ENCODE measurements at regions not wholly inside any gene's neighbourhood (a gene's known extent, or its start where the extent isn't known, plus 50 kb on each side); places are given as distances from the start of the nearest gene placed in this dataset.

- H3K79me2 ChIP-seq (ENCODE audit: low read length): no peaks in the 10 kb centered on the region
Measured at GRCh38 chr6:138607478-138608433, 108.5 kb upstream of the NHSL1 start.

GRCh38 chr6:138608896-138609295, 109.6 kb upstream of the NHSL1 start:
- H3K9me3 ChIP-seq (ENCODE audit: low read length): no peaks in the 10 kb centered on the region
- H4K20me1 ChIP-seq (ENCODE audit: insufficient read depth, low read depth, low read length): no peaks in the 10 kb centered on the region
- no peak overlapping the region for H3K27ac ChIP-seq (ENCODE audit: low read length)
- no peaks in the 10 kb centered on the region for H3K79me2 ChIP-seq (ENCODE audit: low read length)
- H3K4me1 ChIP-seq (ENCODE audit: low read length): no peaks in the 10 kb centered on the region
- H3K4me3 ChIP-seq (ENCODE audit: low read length): no peak overlapping the region
- no peak overlapping the region for H3K4me2 ChIP-seq (ENCODE audit: low read depth, low read length, poor library complexity, severe bottlenecking)
- no peaks in the 10 kb centered on the region for H3K27me3 ChIP-seq (ENCODE audit: low read length)
- H3K9ac ChIP-seq (ENCODE audit: low read length): no peak overlapping the region
- no peaks in the 10 kb centered on the region for H3K9me2 ChIP-seq (replicated peaks; ENCODE audit: insufficient read depth, low read length)
- DNase-seq: no peak
- no peak overlapping the region for H2AFZ ChIP-seq (ENCODE audit: low read length)
- no peaks in the 10 kb centered on the region for H3K36me3 ChIP-seq (ENCODE audit: insufficient read depth, low read length)

More at GRCh38 chr6:138607478-138608433, 108.5 kb upstream of the NHSL1 start:
- Histone ChIP-seq H3K9me3 (ENCODE audit: low read length) (no peaks in the 10 kb centered on the region), H3K27ac (ENCODE audit: low read length) (no peak overlapping the region), H3K9me2 (replicated peaks; ENCODE audit: insufficient read depth, low read length) (no peaks in the 10 kb centered on the region), H3K4me2 (ENCODE audit: low read depth, low read length, poor library complexity, severe bottlenecking) (no peak overlapping the region), H3K4me1 (ENCODE audit: low read length) (no peaks in the 10 kb centered on the region), H2AFZ (ENCODE audit: low read length) (no peak overlapping the region), H3K4me3 (ENCODE audit: low read length) (no peak overlapping the region), H3K36me3 (ENCODE audit: insufficient read depth, low read length) (no peaks in the 10 kb centered on the region), H4K20me1 (ENCODE audit: insufficient read depth, low read depth, low read length) (no peaks in the 10 kb centered on the region), H3K27me3 (ENCODE audit: low read length) (no peaks in the 10 kb centered on the region), H3K9ac (ENCODE audit: low read length) (no peak overlapping the region)
- DNase-seq: no peak

DNA sequence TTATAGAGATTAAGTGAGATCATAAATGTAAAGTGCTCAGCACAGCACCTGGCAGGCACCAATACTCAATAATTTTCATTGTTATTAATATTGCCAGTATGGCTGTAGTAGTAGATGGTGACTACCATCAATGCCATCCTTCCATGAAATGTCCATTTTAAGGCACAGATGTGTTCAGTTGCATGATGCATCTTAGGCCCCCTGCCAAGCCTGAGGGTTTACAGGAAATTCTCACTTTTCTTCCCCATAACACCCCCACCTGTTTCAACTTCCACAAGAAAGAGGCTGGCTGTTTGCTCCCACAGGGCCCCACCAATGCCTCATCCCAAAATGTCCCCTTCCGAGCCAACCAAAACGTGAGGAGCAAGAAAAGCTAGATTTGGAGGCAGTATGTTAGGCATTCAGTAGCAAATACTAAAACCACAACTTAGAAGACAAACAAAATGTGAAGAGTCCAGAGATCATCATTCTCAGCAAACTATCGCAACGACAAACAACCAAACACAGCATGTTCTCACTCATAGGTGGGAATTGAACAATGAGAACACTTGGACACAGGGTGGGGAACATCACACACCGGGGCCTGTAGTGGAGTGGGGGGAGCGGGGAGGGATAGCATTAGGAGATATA, 110.6 kb upstream of the NHSL1 start:
- Histone ChIP-seq H2AFZ (ENCODE audit: low read length) (no peak overlapping the region), H4K20me1 (ENCODE audit: insufficient read depth, low read depth, low read length) (no peaks in the 10 kb centered on the region), H3K4me2 (ENCODE audit: low read depth, low read length, poor library complexity, severe bottlenecking) (no peak overlapping the region), H3K27me3 (ENCODE audit: low read length) (no peaks in the 10 kb centered on the region), H3K79me2 (ENCODE audit: low read length) (no peaks in the 10 kb centered on the region), H3K4me3 (ENCODE audit: low read length) (no peak overlapping the region), H3K4me1 (ENCODE audit: low read length) (no peaks in the 10 kb centered on the region), H3K27ac (ENCODE audit: low read length) (no peak overlapping the region), H3K9ac (ENCODE audit: low read length) (no peak overlapping the region), H3K9me3 (ENCODE audit: low read length) (no peaks in the 10 kb centered on the region), H3K36me3 (ENCODE audit: insufficient read depth, low read length) (no peaks in the 10 kb centered on the region), H3K9me2 (replicated peaks; ENCODE audit: insufficient read depth, low read length) (no peaks in the 10 kb centered on the region)
- no peak for DNase-seq

GRCh38 chr6:138610816-138611215, 111.5 kb upstream of the NHSL1 start:
- Histone ChIP-seq H3K27me3 (ENCODE audit: low read length) (no peaks in the 10 kb centered on the region), H3K36me3 (ENCODE audit: insufficient read depth, low read length) (no peaks in the 10 kb centered on the region), H3K9me3 (ENCODE audit: low read length) (no peaks in the 10 kb centered on the region), H3K4me2 (ENCODE audit: low read depth, low read length, poor library complexity, severe bottlenecking) (no peak overlapping the region), H4K20me1 (ENCODE audit: insufficient read depth, low read depth, low read length) (no peaks in the 10 kb centered on the region), H3K4me1 (ENCODE audit: low read length) (no peaks in the 10 kb centered on the region), H3K9me2 (replicated peaks; ENCODE audit: insufficient read depth, low read length) (no peaks in the 10 kb centered on the region), H2AFZ (ENCODE audit: low read length) (no peak overlapping the region), H3K4me3 (ENCODE audit: low read length) (no peak overlapping the region), H3K79me2 (ENCODE audit: low read length) (no peaks in the 10 kb centered on the region), H3K9ac (ENCODE audit: low read length) (no peak overlapping the region), H3K27ac (ENCODE audit: low read length) (no peak overlapping the region)
- no peak for DNase-seq

DNA sequence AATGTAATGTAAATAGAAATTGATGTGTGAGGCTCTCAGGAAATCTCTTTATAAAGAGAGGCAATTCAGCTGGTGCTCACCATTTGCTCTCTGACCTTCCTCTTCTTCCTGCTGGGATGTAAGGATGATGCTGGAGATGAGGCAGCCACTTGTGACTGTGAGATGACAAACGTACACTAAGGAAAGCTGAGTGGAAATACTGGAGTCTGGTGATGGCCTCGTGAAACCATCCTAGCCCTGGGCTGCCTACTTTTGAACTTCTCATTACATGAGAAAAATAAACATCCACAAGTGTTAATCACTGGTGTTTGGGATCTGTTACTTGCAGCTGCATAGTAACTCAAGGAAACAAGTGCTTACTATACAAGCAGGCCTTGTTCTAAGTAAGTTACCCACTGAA, 114.9 kb upstream of the NHSL1 start:
- Histone ChIP-seq H3K9me3 (ENCODE audit: low read length) (no peaks in the 10 kb centered on the region), H3K9me2 (replicated peaks; ENCODE audit: insufficient read depth, low read length) (no peaks in the 10 kb centered on the region), H3K79me2 (ENCODE audit: low read length) (no peaks in the 10 kb centered on the region), H3K4me3 (ENCODE audit: low read length) (no peak overlapping the region), H2AFZ (ENCODE audit: low read length) (no peak overlapping the region), H3K27me3 (ENCODE audit: low read length) (no peaks in the 10 kb centered on the region), H3K4me1 (ENCODE audit: low read length) (no peaks in the 10 kb centered on the region), H4K20me1 (ENCODE audit: insufficient read depth, low read depth, low read length) (no peaks in the 10 kb centered on the region), H3K9ac (ENCODE audit: low read length) (no peak overlapping the region), H3K27ac (ENCODE audit: low read length) (no peak overlapping the region), H3K4me2 (ENCODE audit: low read depth, low read length, poor library complexity, severe bottlenecking) (no peak overlapping the region), H3K36me3 (ENCODE audit: insufficient read depth, low read length) (no peaks in the 10 kb centered on the region)
- no peak for DNase-seq

DNA sequence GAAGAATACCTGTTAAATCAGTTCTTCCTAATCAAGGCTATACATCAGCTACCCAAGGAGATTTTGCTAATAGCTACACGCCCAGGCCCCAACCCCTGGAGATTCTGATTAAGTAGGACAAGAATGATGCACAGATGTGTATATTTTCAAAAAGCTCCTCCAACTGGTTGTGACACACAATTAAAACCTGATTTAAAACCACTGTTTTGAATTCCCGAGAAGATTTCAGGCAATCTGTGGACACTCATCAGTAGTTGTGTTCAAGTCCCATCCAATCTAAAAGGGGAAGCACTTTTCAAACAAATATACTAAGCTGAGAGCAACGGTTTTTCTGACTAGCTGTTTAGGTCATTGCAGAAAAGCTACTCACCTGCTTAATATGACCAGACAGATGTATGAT, 118.9 kb upstream of the NHSL1 start:
- Histone ChIP-seq H3K4me1 (ENCODE audit: low read length) (no peaks in the 10 kb centered on the region), H3K27ac (ENCODE audit: low read length) (no peak overlapping the region)
- DNase-seq: no peak

GRCh38 chr6:138620630-138621029, 121.3 kb upstream of the NHSL1 start:
- Histone ChIP-seq H3K4me1 (ENCODE audit: low read length) (no peaks in the 10 kb centered on the region), H3K79me2 (ENCODE audit: low read length) (no peaks in the 10 kb centered on the region), H3K9ac (ENCODE audit: low read length) (no peak overlapping the region), H3K4me2 (ENCODE audit: low read depth, low read length, poor library complexity, severe bottlenecking) (no peak overlapping the region), H3K4me3 (ENCODE audit: low read length) (no peak overlapping the region), H4K20me1 (ENCODE audit: insufficient read depth, low read depth, low read length) (no peaks in the 10 kb centered on the region), H3K9me2 (replicated peaks; ENCODE audit: insufficient read depth, low read length) (no peaks in the 10 kb centered on the region), H3K27me3 (ENCODE audit: low read length) (no peaks in the 10 kb centered on the region), H3K36me3 (ENCODE audit: insufficient read depth, low read length) (no peaks in the 10 kb centered on the region), H3K27ac (ENCODE audit: low read length) (no peak overlapping the region), H2AFZ (ENCODE audit: low read length) (no peak overlapping the region), H3K9me3 (ENCODE audit: low read length) (no peaks in the 10 kb centered on the region)
- DNase-seq: no peak

More for the DNA sequence above, 118.9 kb upstream of the NHSL1 start:
- Histone ChIP-seq H3K9me2 (replicated peaks; ENCODE audit: insufficient read depth, low read length) (no peaks in the 10 kb centered on the region), H3K27me3 (ENCODE audit: low read length) (no peaks in the 10 kb centered on the region), H3K9me3 (ENCODE audit: low read length) (no peaks in the 10 kb centered on the region), H3K36me3 (ENCODE audit: insufficient read depth, low read length) (no peaks in the 10 kb centered on the region), H2AFZ (ENCODE audit: low read length) (no peak overlapping the region), H3K9ac (ENCODE audit: low read length) (no peak overlapping the region), H4K20me1 (ENCODE audit: insufficient read depth, low read depth, low read length) (no peaks in the 10 kb centered on the region), H3K79me2 (ENCODE audit: low read length) (no peaks in the 10 kb centered on the region), H3K4me2 (ENCODE audit: low read depth, low read length, poor library complexity, severe bottlenecking) (no peak overlapping the region), H3K4me3 (ENCODE audit: low read length) (no peak overlapping the region)

GRCh38 chr6:138622967-138623366, 123.7 kb upstream of the NHSL1 start:
- no peaks in the 10 kb centered on the region for H3K79me2 ChIP-seq (ENCODE audit: low read length)
- H3K9ac ChIP-seq (ENCODE audit: low read length): no peak overlapping the region
- H2AFZ ChIP-seq (ENCODE audit: low read length): no peak overlapping the region
- H4K20me1 ChIP-seq (ENCODE audit: insufficient read depth, low read depth, low read length): no peaks in the 10 kb centered on the region
- H3K4me3 ChIP-seq (ENCODE audit: low read length): no peak overlapping the region
- H3K4me1 ChIP-seq (ENCODE audit: low read length): no peaks in the 10 kb centered on the region
- H3K27me3 ChIP-seq (ENCODE audit: low read length): no peaks in the 10 kb centered on the region
- H3K36me3 ChIP-seq (ENCODE audit: insufficient read depth, low read length): no peaks in the 10 kb centered on the region
- H3K9me2 ChIP-seq (replicated peaks; ENCODE audit: insufficient read depth, low read length): no peaks in the 10 kb centered on the region
- H3K27ac ChIP-seq (ENCODE audit: low read length): no peak overlapping the region
- DNase-seq: no peak
- H3K9me3 ChIP-seq (ENCODE audit: low read length): no peaks in the 10 kb centered on the region
- H3K4me2 ChIP-seq (ENCODE audit: low read depth, low read length, poor library complexity, severe bottlenecking): no peak overlapping the region
